Fibroblast of villous mesenchyme (primary cell): ENCODE measurements at regions not wholly inside any gene's neighbourhood (a gene's known extent, or its start where the extent isn't known, plus 50 kb on each side); places are given as distances from the start of the nearest gene placed in this dataset.

Source experiments
- DNase-seq: peaks from one replicate; pipeline ENCODE4 v3.0.0-alpha.2; 2010; ENCODE audit warnings: low read depth
- H3K4me3 ChIP-seq: 2 replicates; pipeline ENCODE4 v1.5.1; 2011; ENCODE audit warnings: low read depth, mild to moderate bottlenecking, low read length
- TF ChIP-seq, protein P1 (sequence below): IDR thresholded peaks from 2 replicates; pipeline ENCODE4 v1.5.1; 2012; ENCODE audit warnings: low read depth, mild to moderate bottlenecking, low read length; ENCODE audit not compliant: insufficient read depth

DNA sequence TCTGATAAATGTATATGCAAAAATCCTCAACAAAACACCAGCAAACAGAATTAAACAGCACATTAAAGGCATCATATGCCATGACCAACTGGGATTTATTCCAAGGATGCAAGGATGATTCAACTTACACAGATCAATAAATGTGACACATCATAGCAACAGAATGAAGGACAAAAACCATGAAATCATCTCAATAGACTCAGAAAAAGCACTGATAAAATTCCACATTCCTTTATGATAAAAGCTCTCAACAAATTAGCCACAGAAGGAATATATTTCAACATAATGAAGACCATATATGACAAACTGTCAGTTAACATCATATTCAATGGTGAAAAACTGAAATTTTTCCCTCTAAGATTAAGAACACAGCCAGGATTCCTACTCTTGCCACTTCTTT lies 691.6 kb downstream of the DIAPH3 start:
- no peak overlapping the region for H3K4me3 ChIP-seq
- DNase-seq, result no peak
- TF ChIP-seq, protein P1, sequence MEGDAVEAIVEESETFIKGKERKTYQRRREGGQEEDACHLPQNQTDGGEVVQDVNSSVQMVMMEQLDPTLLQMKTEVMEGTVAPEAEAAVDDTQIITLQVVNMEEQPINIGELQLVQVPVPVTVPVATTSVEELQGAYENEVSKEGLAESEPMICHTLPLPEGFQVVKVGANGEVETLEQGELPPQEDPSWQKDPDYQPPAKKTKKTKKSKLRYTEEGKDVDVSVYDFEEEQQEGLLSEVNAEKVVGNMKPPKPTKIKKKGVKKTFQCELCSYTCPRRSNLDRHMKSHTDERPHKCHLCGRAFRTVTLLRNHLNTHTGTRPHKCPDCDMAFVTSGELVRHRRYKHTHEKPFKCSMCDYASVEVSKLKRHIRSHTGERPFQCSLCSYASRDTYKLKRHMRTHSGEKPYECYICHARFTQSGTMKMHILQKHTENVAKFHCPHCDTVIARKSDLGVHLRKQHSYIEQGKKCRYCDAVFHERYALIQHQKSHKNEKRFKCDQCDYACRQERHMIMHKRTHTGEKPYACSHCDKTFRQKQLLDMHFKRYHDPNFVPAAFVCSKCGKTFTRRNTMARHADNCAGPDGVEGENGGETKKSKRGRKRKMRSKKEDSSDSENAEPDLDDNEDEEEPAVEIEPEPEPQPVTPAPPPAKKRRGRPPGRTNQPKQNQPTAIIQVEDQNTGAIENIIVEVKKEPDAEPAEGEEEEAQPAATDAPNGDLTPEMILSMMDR, result no peak

DNA sequence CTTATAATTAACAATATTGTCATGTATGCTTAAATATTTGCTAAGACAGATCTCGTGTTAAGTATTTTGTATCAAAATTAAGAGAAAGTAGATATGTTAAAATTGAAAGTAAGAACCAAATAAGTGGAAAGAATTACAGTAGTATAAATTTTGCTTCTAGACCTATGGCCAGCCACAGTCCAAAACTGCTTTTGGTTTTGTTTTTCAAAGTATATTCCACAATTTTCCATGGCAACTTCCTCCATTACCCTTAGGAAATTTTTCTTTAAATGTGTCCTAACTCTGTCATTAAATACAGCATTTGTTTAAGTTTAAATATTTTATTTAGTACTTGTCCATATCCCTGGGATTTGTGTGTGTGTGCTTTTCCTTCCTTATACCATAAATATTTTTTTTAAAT lies 689.0 kb downstream of the DIAPH3 start:
- no peak overlapping the region for H3K4me3 ChIP-seq
- TF ChIP-seq, protein P1, result no peak
- DNase-seq, result no peak

GRCh38 chr13:59475911-59476310 lies 687.8 kb downstream of the DIAPH3 start:
- H3K4me3 ChIP-seq, result no peak overlapping the region
- no peak for DNase-seq
- TF ChIP-seq, protein P1, result no peak

DNA sequence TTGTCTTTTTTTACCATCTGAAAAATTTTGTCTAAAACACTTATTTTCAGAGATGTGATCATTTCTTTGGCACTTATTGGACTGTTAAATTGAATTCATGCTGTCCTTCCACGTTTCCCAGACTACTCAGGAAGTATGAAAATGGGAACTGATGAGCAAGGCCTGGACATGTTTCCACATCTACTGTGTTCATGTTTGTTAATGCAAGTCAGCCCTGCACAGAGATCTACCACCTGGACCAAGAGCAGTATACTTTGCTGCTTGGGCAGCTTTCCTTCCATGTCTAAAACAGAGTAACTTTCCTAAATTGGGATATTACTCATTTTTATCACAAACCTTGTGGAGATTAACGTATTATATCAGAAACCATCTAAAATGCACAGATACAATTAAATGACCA lies 687.4 kb downstream of the DIAPH3 start:
- no peak overlapping the region for H3K4me3 ChIP-seq
- TF ChIP-seq, protein P1, result no peak
- DNase-seq, result no peak

DNA sequence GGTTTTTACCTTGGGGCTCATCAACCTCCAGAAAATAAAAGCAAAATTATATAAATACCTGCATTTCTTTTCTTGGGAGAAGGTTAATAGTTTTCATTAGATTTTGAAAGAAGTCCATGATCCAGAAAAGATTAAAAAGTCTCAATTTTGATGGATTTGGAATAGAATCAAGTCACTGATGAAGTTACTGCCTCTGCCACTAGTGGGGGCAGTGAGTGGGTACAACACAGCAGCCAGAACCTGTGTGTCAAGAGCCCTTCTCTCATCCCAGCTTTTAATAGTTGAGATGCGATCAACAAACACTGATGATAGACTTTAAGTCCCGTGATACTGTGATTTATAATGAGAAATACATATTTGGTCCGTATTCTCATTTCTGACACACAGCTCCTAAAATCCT lies 686.7 kb downstream of the DIAPH3 start:
- no peak for DNase-seq
- TF ChIP-seq, protein P1, result peak; percentile 46
- H3K4me3 ChIP-seq, result no peak overlapping the region

DNA sequence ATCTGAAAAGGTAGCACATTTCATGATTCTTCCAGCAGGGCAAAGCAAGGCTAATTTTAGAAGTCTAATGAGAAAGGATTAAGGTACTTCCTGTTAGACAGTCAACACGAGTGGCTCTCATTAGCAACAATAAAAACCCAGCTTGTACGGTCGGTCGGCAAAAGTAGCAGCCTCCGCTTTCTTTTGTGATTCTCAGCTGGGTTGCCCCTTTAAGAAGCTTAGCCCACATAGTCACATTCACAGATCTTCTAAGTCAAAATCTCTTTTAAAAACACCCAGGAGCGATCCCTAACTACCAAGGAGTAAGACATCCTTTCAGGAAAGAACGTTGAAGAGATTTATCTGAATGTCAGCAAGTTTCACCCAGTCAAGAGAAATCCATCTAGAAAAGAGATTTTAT lies 684.8 kb downstream of the DIAPH3 start:
- DNase-seq, result no peak
- H3K4me3 ChIP-seq, result no peak overlapping the region
- TF ChIP-seq, protein P1, result no peak

DNA sequence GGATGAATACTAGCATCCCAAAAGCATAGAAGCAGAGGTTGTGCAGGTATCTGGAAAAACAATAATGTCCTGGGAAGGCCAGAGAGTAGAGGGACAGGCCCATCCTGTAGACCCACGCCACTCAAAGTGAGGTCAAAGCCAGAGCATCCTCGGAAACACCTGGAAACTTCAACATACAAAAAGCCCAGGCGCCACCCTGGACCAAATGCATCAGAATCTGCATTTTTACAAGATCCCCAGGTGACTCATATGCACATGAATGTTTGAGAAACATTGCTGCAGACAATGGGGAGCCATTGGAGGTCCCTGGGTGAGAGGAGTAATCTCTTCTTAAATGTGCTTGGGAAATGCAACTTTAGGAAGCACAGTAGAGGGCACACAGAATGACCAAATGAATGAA lies 684.1 kb downstream of the DIAPH3 start:
- TF ChIP-seq, protein P1, result no peak
- no peak overlapping the region for H3K4me3 ChIP-seq
- no peak for DNase-seq
